Progenitor cell of endocrine pancreas (in vitro differentiated cells): ENCODE measurements at regions not wholly inside any gene's neighbourhood (a gene's known extent, or its start where the extent isn't known, plus 50 kb on each side); places are given as distances from the start of the nearest gene placed in this dataset.

ENCODE experiments used
- DNase-seq: peaks from one replicate; pipeline ENCODE4 v3.0.0; 2021; ENCODE audit warnings: low spot score; ENCODE audit not compliant: unreplicated experiment
- H3K27ac Mint-ChIP-seq: 2 replicates; pipeline ENCODE4 v1.8.0; 2021; ENCODE audit warnings: mild to moderate bottlenecking, moderate library complexity, mixed read lengths
- H3K27me3 Mint-ChIP-seq: 2 replicates; pipeline ENCODE4 v1.8.0; 2021; ENCODE audit warnings: mixed read lengths
- H3K36me3 Mint-ChIP-seq: 2 replicates; pipeline ENCODE4 v1.8.0; 2022; ENCODE audit warnings: mixed read lengths; ENCODE audit not compliant: insufficient read depth
- H3K4me1 Mint-ChIP-seq: 2 replicates; pipeline ENCODE4 v1.8.0; 2021; ENCODE audit warnings: low read depth, mixed read lengths
- H3K4me3 Mint-ChIP-seq: 2 replicates; pipeline ENCODE4 v1.8.0; 2021; ENCODE audit warnings: low read depth, mild to moderate bottlenecking, moderate library complexity, mixed read lengths
- H3K9me3 Mint-ChIP-seq: 2 replicates; pipeline ENCODE4 v1.8.0; 2021; ENCODE audit warnings: low read depth, mixed read lengths
- CTCF ChIP-seq: fragments of 200-600 bp; sonication (generic); IDR thresholded peaks from one replicate; pipeline ENCODE4 v1.5.0; 2021; ENCODE audit warnings: antibody characterized with exemption, mild to moderate bottlenecking; ENCODE audit not compliant: unreplicated experiment

- no peak for TF ChIP-seq CTCF
- peaks cover 1% of the 10 kb centered on the region for H3K4me1 Mint-ChIP-seq
These were observed 471.6 kb downstream of the DNAH5 start for GRCh38 chr5:13472842-13473241.

GRCh38 chr5:13470975-13471374 is 473.5 kb downstream of the DNAH5 start:
- peaks cover 26% of the 10 kb centered on the region for H3K9me3 Mint-ChIP-seq
- no peaks in the 10 kb centered on the region for H3K27me3 Mint-ChIP-seq
- no peak overlapping the region for H3K4me3 Mint-ChIP-seq
- H3K36me3 Mint-ChIP-seq, result peaks cover 10% of the 10 kb centered on the region
- H3K27ac Mint-ChIP-seq, result no peak overlapping the region
- no peak for TF ChIP-seq CTCF
- H3K4me1 Mint-ChIP-seq, result peaks cover 3% of the 10 kb centered on the region
- no peak for DNase-seq

More at GRCh38 chr5:13472842-13473241, 471.6 kb downstream of the DNAH5 start:
- no peaks in the 10 kb centered on the region for H3K27me3 Mint-ChIP-seq
- H3K36me3 Mint-ChIP-seq, result peaks cover 9% of the 10 kb centered on the region
- no peak overlapping the region for H3K4me3 Mint-ChIP-seq
- H3K9me3 Mint-ChIP-seq, result peaks cover 22% of the 10 kb centered on the region
- H3K27ac Mint-ChIP-seq, result no peak overlapping the region
- DNase-seq, result no peak

GRCh38 chr5:13470263-13470662 is 474.2 kb downstream of the DNAH5 start:
- no peak overlapping the region for H3K4me3 Mint-ChIP-seq
- no peaks in the 10 kb centered on the region for H3K27me3 Mint-ChIP-seq
- peaks cover 8% of the 10 kb centered on the region for H3K4me1 Mint-ChIP-seq
- DNase-seq, result no peak
- no peak overlapping the region for H3K27ac Mint-ChIP-seq
- TF ChIP-seq CTCF, result no peak
- peaks cover 8% of the 10 kb centered on the region for H3K36me3 Mint-ChIP-seq
- peaks cover 22% of the 10 kb centered on the region for H3K9me3 Mint-ChIP-seq

GRCh38 chr5:13464532-13465193 is 479.8 kb downstream of the DNAH5 start:
- H3K9me3 Mint-ChIP-seq, result peaks cover 22% of the 10 kb centered on the region
- no peak overlapping the region for H3K4me3 Mint-ChIP-seq
- H3K27me3 Mint-ChIP-seq, result no peaks in the 10 kb centered on the region
- H3K36me3 Mint-ChIP-seq, result peaks cover 4% of the 10 kb centered on the region
- TF ChIP-seq CTCF, result no peak
- peaks cover 17% of the 10 kb centered on the region for H3K4me1 Mint-ChIP-seq
- no peak for DNase-seq
- H3K27ac Mint-ChIP-seq, result no peak overlapping the region

- no peak for DNase-seq
- no peaks in the 10 kb centered on the region for H3K27me3 Mint-ChIP-seq
- H3K36me3 Mint-ChIP-seq, result no peaks in the 10 kb centered on the region
- peaks cover 20% of the 10 kb centered on the region for H3K9me3 Mint-ChIP-seq
- H3K4me1 Mint-ChIP-seq, result peaks cover 12% of the 10 kb centered on the region
- TF ChIP-seq CTCF, result no peak
- no peak overlapping the region for H3K4me3 Mint-ChIP-seq
- no peak overlapping the region for H3K27ac Mint-ChIP-seq
These were observed 483.9 kb downstream of the DNAH5 start for GRCh38 chr5:13460587-13460986.
